ENCODE measurements at regions not wholly inside any gene's neighbourhood (a gene's known extent, or its start where the extent isn't known, plus 50 kb on each side); places are given as distances from the start of the nearest gene placed in this dataset.

DNA sequence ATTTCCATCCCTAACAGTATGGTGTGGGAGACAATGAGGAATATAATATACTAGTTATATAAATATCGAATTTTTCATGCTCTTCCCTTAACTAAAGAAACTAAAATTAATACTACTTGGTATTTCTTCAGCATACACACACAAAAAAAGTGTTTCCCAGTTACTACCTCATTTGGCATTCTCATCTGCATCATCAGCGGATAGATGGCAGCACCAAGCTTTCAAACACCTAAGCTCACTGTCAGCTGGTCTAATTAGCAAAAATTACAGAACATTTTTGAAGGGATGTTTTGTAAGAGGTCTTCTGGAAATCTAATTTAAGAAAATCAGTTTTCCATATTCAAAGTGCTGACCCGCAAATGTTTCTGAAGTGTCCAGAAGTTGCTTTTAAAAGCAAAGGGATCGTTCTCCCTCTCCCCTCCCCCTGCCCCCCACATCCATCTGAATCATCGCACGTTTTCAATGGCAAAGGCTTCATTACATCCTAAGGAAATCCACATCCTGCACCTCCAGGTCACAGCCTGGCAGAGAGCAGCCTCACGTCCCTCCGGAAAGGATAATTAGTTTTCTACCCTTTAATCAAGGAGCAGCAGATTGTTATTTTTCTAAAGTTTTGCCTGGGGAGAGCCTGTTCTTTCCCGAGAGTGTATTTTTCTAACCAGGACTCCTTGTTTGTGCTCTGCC lies 86.1 kb upstream of the SPATA12 start:
- H3K9me2 ChIP-seq (replicated peaks; ENCODE audit: low read depth, low read length) = no peaks in the 10 kb centered on the region
- no peak overlapping the region for H2AFZ ChIP-seq (ENCODE audit: low read length)
- no peak overlapping the region for H3K4me2 ChIP-seq (ENCODE audit: low read depth, low read length, poor library complexity, severe bottlenecking)
- H3K27me3 ChIP-seq (ENCODE audit: insufficient read depth, low read length, poor library complexity, severe bottlenecking) = no peaks in the 10 kb centered on the region
- no peaks in the 10 kb centered on the region for H3F3A ChIP-seq (ENCODE audit: low read depth)
- H3K4me3 ChIP-seq (ENCODE audit: low read length, poor library complexity, severe bottlenecking) = no peak overlapping the region
- H3K36me3 ChIP-seq (ENCODE audit: insufficient read depth, low read length) = no peaks in the 10 kb centered on the region
- no peaks in the 10 kb centered on the region for H3K79me2 ChIP-seq (ENCODE audit: insufficient read depth, low read length)
- H3K9me3 ChIP-seq (ENCODE audit: insufficient read depth, low read depth, low read length) = no peaks in the 10 kb centered on the region
- no peaks in the 10 kb centered on the region for H3K4me1 ChIP-seq (ENCODE audit: insufficient read depth, low read length, poor library complexity, severe bottlenecking)
- no peak overlapping the region for H3K9ac ChIP-seq (ENCODE audit: low read depth, low read length, poor library complexity, severe bottlenecking)
- TF ChIP-seq, protein P1, sequence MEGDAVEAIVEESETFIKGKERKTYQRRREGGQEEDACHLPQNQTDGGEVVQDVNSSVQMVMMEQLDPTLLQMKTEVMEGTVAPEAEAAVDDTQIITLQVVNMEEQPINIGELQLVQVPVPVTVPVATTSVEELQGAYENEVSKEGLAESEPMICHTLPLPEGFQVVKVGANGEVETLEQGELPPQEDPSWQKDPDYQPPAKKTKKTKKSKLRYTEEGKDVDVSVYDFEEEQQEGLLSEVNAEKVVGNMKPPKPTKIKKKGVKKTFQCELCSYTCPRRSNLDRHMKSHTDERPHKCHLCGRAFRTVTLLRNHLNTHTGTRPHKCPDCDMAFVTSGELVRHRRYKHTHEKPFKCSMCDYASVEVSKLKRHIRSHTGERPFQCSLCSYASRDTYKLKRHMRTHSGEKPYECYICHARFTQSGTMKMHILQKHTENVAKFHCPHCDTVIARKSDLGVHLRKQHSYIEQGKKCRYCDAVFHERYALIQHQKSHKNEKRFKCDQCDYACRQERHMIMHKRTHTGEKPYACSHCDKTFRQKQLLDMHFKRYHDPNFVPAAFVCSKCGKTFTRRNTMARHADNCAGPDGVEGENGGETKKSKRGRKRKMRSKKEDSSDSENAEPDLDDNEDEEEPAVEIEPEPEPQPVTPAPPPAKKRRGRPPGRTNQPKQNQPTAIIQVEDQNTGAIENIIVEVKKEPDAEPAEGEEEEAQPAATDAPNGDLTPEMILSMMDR (conservative IDR thresholded peaks at IDR 0.05; ENCODE audit: low read length) = no peak
- TF ChIP-seq EZH2phosphoT487 (IDR thresholded peaks at IDR 0.05; ENCODE audit: borderline replicate concordance) = no peak
- no peaks in the 10 kb centered on the region for H4K20me1 ChIP-seq (ENCODE audit: insufficient read depth, low read length, poor library complexity, severe bottlenecking)

DNA sequence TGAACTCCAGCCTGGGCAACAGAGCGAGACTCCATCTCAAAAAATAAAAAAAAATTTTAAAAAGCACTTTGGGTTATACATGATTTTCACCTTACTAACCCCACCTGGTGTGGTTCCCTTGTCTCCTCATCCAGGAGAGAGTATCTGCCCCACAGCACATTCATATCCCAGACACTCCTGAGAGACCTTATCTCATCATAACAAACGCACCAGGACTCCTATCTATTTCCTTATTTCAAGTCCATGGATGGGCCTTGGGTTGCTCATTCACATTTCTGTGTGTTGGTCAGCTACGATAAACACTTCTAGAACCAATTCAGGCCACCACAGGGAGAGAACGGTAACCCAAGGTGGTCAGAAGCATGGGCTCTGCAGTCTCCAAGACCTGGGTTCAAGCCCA lies 88.6 kb upstream of the SPATA12 start:
- H3K36me3 ChIP-seq (ENCODE audit: insufficient read depth, low read length) = no peaks in the 10 kb centered on the region
- H3K4me3 ChIP-seq (ENCODE audit: low read length, poor library complexity, severe bottlenecking) = no peak overlapping the region
- H2AFZ ChIP-seq (ENCODE audit: low read length) = no peak overlapping the region
- no peak overlapping the region for H3K9ac ChIP-seq (ENCODE audit: low read depth, low read length, poor library complexity, severe bottlenecking)
- H3K4me1 ChIP-seq (ENCODE audit: insufficient read depth, low read length, poor library complexity, severe bottlenecking) = no peaks in the 10 kb centered on the region
- no peaks in the 10 kb centered on the region for H4K20me1 ChIP-seq (ENCODE audit: insufficient read depth, low read length, poor library complexity, severe bottlenecking)
- no peaks in the 10 kb centered on the region for H3K79me2 ChIP-seq (ENCODE audit: insufficient read depth, low read length)
- H3K9me2 ChIP-seq (replicated peaks; ENCODE audit: low read depth, low read length) = no peaks in the 10 kb centered on the region
- H3K9me3 ChIP-seq (ENCODE audit: insufficient read depth, low read depth, low read length) = no peaks in the 10 kb centered on the region
- no peaks in the 10 kb centered on the region for H3K27me3 ChIP-seq (ENCODE audit: insufficient read depth, low read length, poor library complexity, severe bottlenecking)
- H3F3A ChIP-seq (ENCODE audit: low read depth) = no peaks in the 10 kb centered on the region
- TF ChIP-seq, protein P1 (conservative IDR thresholded peaks at IDR 0.05; ENCODE audit: low read length) = no peak
- no peak for TF ChIP-seq EZH2phosphoT487 (IDR thresholded peaks at IDR 0.05; ENCODE audit: borderline replicate concordance)
- no peak overlapping the region for H3K4me2 ChIP-seq (ENCODE audit: low read depth, low read length, poor library complexity, severe bottlenecking)

DNA sequence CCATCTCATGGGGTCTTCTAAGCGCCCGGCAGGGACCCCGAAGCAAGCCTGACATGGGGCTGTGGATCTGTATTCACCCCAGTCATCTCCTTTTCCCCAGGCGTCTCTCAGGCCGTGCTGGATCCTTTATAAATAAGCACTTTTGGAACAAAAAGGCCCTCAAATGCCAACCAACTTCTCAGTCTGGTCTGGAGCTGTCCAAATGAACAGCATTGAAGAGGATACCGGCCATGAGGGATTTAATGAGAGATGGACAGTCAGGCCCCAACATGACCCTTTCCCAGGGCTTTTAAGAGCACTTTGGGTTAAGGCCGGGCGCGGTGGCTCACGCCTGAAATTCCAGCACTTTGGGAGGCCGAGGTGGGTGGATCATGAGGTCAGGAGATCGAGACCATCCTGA lies 89.2 kb upstream of the SPATA12 start:
- H3K4me2 ChIP-seq (ENCODE audit: low read depth, low read length, poor library complexity, severe bottlenecking) = no peak overlapping the region
- no peaks in the 10 kb centered on the region for H3K36me3 ChIP-seq (ENCODE audit: insufficient read depth, low read length)
- no peaks in the 10 kb centered on the region for H3K9me3 ChIP-seq (ENCODE audit: insufficient read depth, low read depth, low read length)
- no peaks in the 10 kb centered on the region for H3K27me3 ChIP-seq (ENCODE audit: insufficient read depth, low read length, poor library complexity, severe bottlenecking)
- no peaks in the 10 kb centered on the region for H3F3A ChIP-seq (ENCODE audit: low read depth)
- TF ChIP-seq EZH2phosphoT487 (IDR thresholded peaks at IDR 0.05; ENCODE audit: borderline replicate concordance) = no peak
- H4K20me1 ChIP-seq (ENCODE audit: insufficient read depth, low read length, poor library complexity, severe bottlenecking) = no peaks in the 10 kb centered on the region
- H3K79me2 ChIP-seq (ENCODE audit: insufficient read depth, low read length) = no peaks in the 10 kb centered on the region
- no peaks in the 10 kb centered on the region for H3K4me1 ChIP-seq (ENCODE audit: insufficient read depth, low read length, poor library complexity, severe bottlenecking)
- no peak overlapping the region for H3K4me3 ChIP-seq (ENCODE audit: low read length, poor library complexity, severe bottlenecking)
- H2AFZ ChIP-seq (ENCODE audit: low read length) = no peak overlapping the region
- no peaks in the 10 kb centered on the region for H3K9me2 ChIP-seq (replicated peaks; ENCODE audit: low read depth, low read length)
- H3K9ac ChIP-seq (ENCODE audit: low read depth, low read length, poor library complexity, severe bottlenecking) = no peak overlapping the region

DNA sequence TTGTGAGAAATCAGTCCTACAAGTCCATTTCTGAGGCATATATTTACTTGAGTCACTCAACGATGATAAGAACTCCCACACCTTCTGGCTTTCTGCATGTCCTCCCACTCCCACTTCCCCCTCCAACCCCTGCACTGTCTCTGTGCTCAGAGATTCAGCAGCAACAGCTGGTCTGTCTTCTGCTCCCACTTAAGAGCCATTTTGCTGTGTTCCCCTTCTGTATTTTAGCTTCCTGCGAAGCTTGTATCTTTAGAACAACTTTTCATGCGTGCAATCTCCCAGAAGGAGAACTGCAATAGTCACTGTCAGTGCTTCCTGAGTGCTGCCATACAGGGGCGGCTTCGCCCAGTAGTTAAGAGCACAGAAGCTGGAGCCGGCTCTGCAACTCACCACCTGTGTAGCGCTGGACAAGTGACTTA lies 90.0 kb upstream of the SPATA12 start:
- Histone ChIP-seq H3K36me3 (ENCODE audit: insufficient read depth, low read length) (no peaks in the 10 kb centered on the region), H3K9me2 (replicated peaks; ENCODE audit: low read depth, low read length) (no peaks in the 10 kb centered on the region), H3K27me3 (ENCODE audit: insufficient read depth, low read length, poor library complexity, severe bottlenecking) (no peaks in the 10 kb centered on the region), H3K79me2 (ENCODE audit: insufficient read depth, low read length) (no peaks in the 10 kb centered on the region), H3K4me3 (ENCODE audit: low read length, poor library complexity, severe bottlenecking) (no peak overlapping the region), H3K4me1 (ENCODE audit: insufficient read depth, low read length, poor library complexity, severe bottlenecking) (no peaks in the 10 kb centered on the region), H4K20me1 (ENCODE audit: insufficient read depth, low read length, poor library complexity, severe bottlenecking) (no peaks in the 10 kb centered on the region), H3K9ac (ENCODE audit: low read depth, low read length, poor library complexity, severe bottlenecking) (no peak overlapping the region), H3K9me3 (ENCODE audit: insufficient read depth, low read depth, low read length) (no peaks in the 10 kb centered on the region), H2AFZ (ENCODE audit: low read length) (no peak overlapping the region), H3K4me2 (ENCODE audit: low read depth, low read length, poor library complexity, severe bottlenecking) (no peak overlapping the region), H3F3A (ENCODE audit: low read depth) (no peaks in the 10 kb centered on the region)
- TF ChIP-seq EZH2phosphoT487 (IDR thresholded peaks at IDR 0.05; ENCODE audit: borderline replicate concordance) = no peak
- TF ChIP-seq, protein P1 (conservative IDR thresholded peaks at IDR 0.05; ENCODE audit: low read length) = no peak
